ENCODE measurements at regions not wholly inside any gene's neighbourhood (a gene's known extent, or its start where the extent isn't known, plus 50 kb on each side); places are given as distances from the start of the nearest gene placed in this dataset.
"Not testable (repeated sequence)": the region's sequence is repeated elsewhere in the genome, so short reads cannot be mapped to it uniquely, and the experiment has no call there.

- no peak overlapping the region for H3K4me3 ChIP-seq (ENCODE audit: low read depth, low read length)
- no peaks in the 10 kb centered on the region for H3K36me3 ChIP-seq (ENCODE audit: control insufficient read depth, insufficient read depth, low read length)
- H3K27me3 ChIP-seq (ENCODE audit: control insufficient read depth, insufficient read depth, low read length), result no peaks in the 10 kb centered on the region
- TF ChIP-seq CTCF (IDR thresholded peaks at IDR 0.05; ENCODE audit: insufficient read depth, low read length, poor library complexity, severe bottlenecking), result no peak
- no peak for DNase-seq (ENCODE audit: low read depth)
These were observed 333.7 kb upstream of the EDIL3 start for GRCh38 chr5:84718377-84718776.

- no peak for TF ChIP-seq CTCF (IDR thresholded peaks at IDR 0.05; ENCODE audit: insufficient read depth, low read length, poor library complexity, severe bottlenecking)
- DNase-seq (ENCODE audit: low read depth), result no peak
- Histone ChIP-seq H3K36me3 (ENCODE audit: control insufficient read depth, insufficient read depth, low read length) (no peaks in the 10 kb centered on the region), H3K4me3 (ENCODE audit: low read depth, low read length) (no peak overlapping the region), H3K27me3 (ENCODE audit: control insufficient read depth, insufficient read depth, low read length) (no peaks in the 10 kb centered on the region)
These were observed 331.0 kb upstream of the EDIL3 start for GRCh38 chr5:84715686-84716085.

GRCh38 chr5:84715091-84715490 lies 330.4 kb upstream of the EDIL3 start:
- Histone ChIP-seq H3K27me3 (ENCODE audit: control insufficient read depth, insufficient read depth, low read length) (no peaks in the 10 kb centered on the region), H3K36me3 (ENCODE audit: control insufficient read depth, insufficient read depth, low read length) (no peaks in the 10 kb centered on the region), H3K4me3 (ENCODE audit: low read depth, low read length) (no peak overlapping the region)
- no peak for DNase-seq (ENCODE audit: low read depth)
- no peak for TF ChIP-seq CTCF (IDR thresholded peaks at IDR 0.05; ENCODE audit: insufficient read depth, low read length, poor library complexity, severe bottlenecking)

GRCh38 chr5:84709075-84709474 lies 324.4 kb upstream of the EDIL3 start:
- no peaks in the 10 kb centered on the region for H3K36me3 ChIP-seq (ENCODE audit: control insufficient read depth, insufficient read depth, low read length)
- H3K27me3 ChIP-seq (ENCODE audit: control insufficient read depth, insufficient read depth, low read length), result no peaks in the 10 kb centered on the region
- H3K4me3 ChIP-seq (ENCODE audit: low read depth, low read length), result no peak overlapping the region
- DNase-seq (ENCODE audit: low read depth), result no peak
- TF ChIP-seq CTCF (IDR thresholded peaks at IDR 0.05; ENCODE audit: insufficient read depth, low read length, poor library complexity, severe bottlenecking), result no peak

- no peak for DNase-seq (ENCODE audit: low read depth)
- no peak overlapping the region for H3K4me3 ChIP-seq (ENCODE audit: low read depth, low read length)
- no peak for TF ChIP-seq CTCF (IDR thresholded peaks at IDR 0.05; ENCODE audit: insufficient read depth, low read length, poor library complexity, severe bottlenecking)
- H3K36me3 ChIP-seq (ENCODE audit: control insufficient read depth, insufficient read depth, low read length), result no peaks in the 10 kb centered on the region
- no peaks in the 10 kb centered on the region for H3K27me3 ChIP-seq (ENCODE audit: control insufficient read depth, insufficient read depth, low read length)
These were observed 322.3 kb upstream of the EDIL3 start for GRCh38 chr5:84706678-84707641.

GRCh38 chr5:84700545-84700944 lies 315.9 kb upstream of the EDIL3 start:
- H3K27me3 ChIP-seq (ENCODE audit: control insufficient read depth, insufficient read depth, low read length); H3K4me3 ChIP-seq (ENCODE audit: low read depth, low read length); DNase-seq (ENCODE audit: low read depth); H3K36me3 ChIP-seq (ENCODE audit: control insufficient read depth, insufficient read depth, low read length): not testable (repeated sequence)
